ENCODE measurements at regions not wholly inside any gene's neighbourhood (a gene's known extent, or its start where the extent isn't known, plus 50 kb on each side); places are given as distances from the start of the nearest gene placed in this dataset.
A peak's percentile ranks its signal among the peaks of the same experiment; 100 is the strongest.

DNA sequence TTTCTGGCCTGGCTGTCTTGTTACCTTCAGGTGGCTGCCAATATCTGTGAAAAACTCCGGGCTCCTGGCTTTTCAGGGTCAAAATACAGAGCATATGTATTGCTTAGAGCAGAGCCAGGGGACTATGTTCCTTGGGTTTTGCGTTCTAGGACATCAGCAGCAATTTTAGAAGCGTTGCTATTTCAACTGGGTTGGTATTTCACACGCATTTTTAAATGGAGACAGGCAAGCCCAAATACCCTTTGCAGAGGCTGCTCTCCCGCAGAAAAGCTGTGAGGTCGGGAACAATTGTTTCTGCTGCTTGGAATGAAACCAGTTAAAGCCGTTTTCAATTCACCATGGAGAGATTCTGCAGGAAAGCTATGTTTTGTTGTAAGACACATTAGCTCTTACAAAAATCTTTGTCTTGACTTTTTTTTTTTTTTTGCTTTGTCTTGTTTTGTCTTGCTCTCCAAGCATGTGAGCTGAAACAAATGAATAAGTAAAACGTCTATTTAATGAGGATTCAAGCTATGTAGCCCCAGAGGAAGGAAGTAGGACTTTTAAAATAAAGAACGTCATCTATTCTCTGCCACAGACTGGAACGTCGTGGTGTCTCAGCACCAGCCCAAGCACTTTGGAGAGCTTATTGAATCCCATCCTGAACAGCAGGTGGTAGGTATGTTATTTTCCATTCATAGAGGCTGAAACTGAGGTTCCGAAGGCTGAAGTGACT, 181.0 kb upstream of the TBX3 start:
- no peak for DNase-seq

DNA sequence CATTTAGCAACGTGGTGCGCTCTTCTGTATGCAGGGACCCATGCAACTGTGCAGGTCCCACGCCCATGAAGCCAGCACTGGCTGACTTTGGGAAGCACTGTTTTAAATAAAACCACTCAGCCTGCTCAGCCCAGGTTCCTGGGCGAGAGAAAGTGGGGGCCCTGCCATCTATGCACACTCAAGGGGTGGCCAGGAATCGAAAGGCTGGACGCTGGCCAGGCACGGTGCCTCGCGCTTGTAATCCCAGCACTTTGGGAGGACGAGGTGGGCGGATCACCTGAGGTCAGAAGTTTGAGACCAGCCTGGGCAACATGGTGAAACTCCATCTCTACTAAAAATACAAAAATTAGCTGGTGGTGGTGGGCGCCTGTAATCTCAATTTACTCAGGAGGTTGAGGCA, 179.9 kb upstream of the TBX3 start:
- H3K27me3 Mint-ChIP-seq (ENCODE audit: insufficient read depth): peaks cover 4% of the 10 kb centered on the region
- TF ChIP-seq, protein P1, sequence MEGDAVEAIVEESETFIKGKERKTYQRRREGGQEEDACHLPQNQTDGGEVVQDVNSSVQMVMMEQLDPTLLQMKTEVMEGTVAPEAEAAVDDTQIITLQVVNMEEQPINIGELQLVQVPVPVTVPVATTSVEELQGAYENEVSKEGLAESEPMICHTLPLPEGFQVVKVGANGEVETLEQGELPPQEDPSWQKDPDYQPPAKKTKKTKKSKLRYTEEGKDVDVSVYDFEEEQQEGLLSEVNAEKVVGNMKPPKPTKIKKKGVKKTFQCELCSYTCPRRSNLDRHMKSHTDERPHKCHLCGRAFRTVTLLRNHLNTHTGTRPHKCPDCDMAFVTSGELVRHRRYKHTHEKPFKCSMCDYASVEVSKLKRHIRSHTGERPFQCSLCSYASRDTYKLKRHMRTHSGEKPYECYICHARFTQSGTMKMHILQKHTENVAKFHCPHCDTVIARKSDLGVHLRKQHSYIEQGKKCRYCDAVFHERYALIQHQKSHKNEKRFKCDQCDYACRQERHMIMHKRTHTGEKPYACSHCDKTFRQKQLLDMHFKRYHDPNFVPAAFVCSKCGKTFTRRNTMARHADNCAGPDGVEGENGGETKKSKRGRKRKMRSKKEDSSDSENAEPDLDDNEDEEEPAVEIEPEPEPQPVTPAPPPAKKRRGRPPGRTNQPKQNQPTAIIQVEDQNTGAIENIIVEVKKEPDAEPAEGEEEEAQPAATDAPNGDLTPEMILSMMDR (IDR thresholded peaks at IDR 0.05): no peak
- no peak for DNase-seq
- H3K27ac Mint-ChIP-seq: no peak overlapping the region
- H3K36me3 Mint-ChIP-seq (ENCODE audit: low read depth): no peaks in the 10 kb centered on the region
- H3K4me1 Mint-ChIP-seq (ENCODE audit: low read depth): peaks cover 17% of the 10 kb centered on the region
- H3K4me3 Mint-ChIP-seq: no peak overlapping the region
- H3K9me3 Mint-ChIP-seq: peaks cover 3% of the 10 kb centered on the region; the same call in 1 of the 2 replicates

More for the DNA sequence above, 181.0 kb upstream of the TBX3 start:
- H3K27me3 Mint-ChIP-seq (ENCODE audit: insufficient read depth): peaks cover 4% of the 10 kb centered on the region
- TF ChIP-seq, protein P1 (IDR thresholded peaks at IDR 0.05): no peak
- H3K4me1 Mint-ChIP-seq (ENCODE audit: low read depth): peaks cover 26% of the 10 kb centered on the region
- peak overlapping the region; percentile 24; the same call in 1 of the 2 replicates for H3K4me3 Mint-ChIP-seq
- H3K36me3 Mint-ChIP-seq (ENCODE audit: low read depth): no peaks in the 10 kb centered on the region
- H3K9me3 Mint-ChIP-seq: peaks cover 3% of the 10 kb centered on the region; the same call in 1 of the 2 replicates
- H3K27ac Mint-ChIP-seq: no peak overlapping the region

DNA sequence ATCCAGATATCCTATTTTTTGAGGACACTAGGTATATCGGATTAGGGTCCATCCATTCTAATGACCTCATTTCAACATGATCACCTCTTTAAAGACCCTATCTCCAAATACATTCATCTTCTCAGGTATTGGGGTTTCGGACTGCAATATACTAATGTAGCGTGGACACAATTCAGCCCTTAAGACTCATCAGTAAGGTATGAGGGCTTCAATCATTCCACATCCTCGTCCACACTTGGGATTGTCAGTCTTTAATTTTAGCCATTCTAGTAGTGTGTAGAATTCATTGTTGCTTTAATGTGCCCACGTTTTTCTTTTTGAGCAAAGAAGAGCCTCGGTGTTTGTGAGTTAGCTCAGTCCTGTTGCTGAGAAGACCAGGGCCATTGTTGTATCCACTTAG, 177.0 kb upstream of the TBX3 start:
- Mint-ChIP-seq H3K9me3 (peaks cover 3% of the 10 kb centered on the region; the same call in 1 of the 2 replicates), H3K27ac (no peak overlapping the region), H3K4me1 (ENCODE audit: low read depth) (peaks cover 8% of the 10 kb centered on the region; the same call in 1 of the 2 replicates), H3K27me3 (ENCODE audit: insufficient read depth) (peaks cover 7% of the 10 kb centered on the region), H3K36me3 (ENCODE audit: low read depth) (no peaks in the 10 kb centered on the region), H3K4me3 (no peak overlapping the region)
- TF ChIP-seq, protein P1 (IDR thresholded peaks at IDR 0.05): no peak
- no peak for DNase-seq

DNA sequence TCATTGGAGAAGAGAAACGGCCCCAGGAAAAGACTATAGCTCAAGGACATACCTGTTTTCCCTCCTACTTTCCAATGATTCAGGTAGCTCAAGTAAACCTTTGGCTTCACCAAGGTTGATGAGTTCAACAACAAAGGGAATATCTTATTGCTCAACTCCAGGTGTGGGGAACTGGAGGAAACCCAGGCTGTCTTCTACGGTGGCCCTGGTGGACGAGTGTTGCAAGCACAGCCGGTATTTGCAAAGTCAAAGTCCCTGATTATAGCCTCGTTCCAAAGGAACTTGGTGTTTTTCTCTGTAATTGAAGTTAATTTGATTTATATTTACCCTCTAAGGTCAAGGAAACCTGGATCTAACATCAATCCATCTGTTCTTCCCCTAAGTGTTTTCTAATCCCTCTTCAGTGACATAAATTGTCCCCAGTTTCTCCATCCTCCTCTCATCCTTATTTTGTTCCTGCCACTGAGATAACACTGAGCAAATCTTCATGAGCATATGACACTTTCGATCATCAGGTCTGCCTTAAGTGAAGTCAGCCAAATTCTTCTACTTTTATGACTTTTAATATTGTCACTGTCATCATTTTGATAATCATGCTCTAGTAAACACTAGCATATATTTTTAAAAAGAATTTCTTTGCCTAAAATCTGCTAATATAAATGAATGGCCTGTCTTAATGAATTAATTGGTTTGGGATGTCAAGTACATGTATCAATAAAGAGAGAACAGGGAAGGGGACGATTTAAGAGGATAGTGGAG, 174.6 kb upstream of the TBX3 start:
- H3K27me3 Mint-ChIP-seq (ENCODE audit: insufficient read depth): peaks cover 7% of the 10 kb centered on the region
- TF ChIP-seq, protein P1 (IDR thresholded peaks at IDR 0.05): peak; percentile 62
- DNase-seq: no peak
- H3K36me3 Mint-ChIP-seq (ENCODE audit: low read depth): peaks cover 11% of the 10 kb centered on the region; the same call in 1 of the 2 replicates
- H3K9me3 Mint-ChIP-seq: peaks cover 13% of the 10 kb centered on the region
- no peaks in the 10 kb centered on the region for H3K4me1 Mint-ChIP-seq (ENCODE audit: low read depth)
- no peak overlapping the region for H3K27ac Mint-ChIP-seq
- no peak overlapping the region for H3K4me3 Mint-ChIP-seq

DNA sequence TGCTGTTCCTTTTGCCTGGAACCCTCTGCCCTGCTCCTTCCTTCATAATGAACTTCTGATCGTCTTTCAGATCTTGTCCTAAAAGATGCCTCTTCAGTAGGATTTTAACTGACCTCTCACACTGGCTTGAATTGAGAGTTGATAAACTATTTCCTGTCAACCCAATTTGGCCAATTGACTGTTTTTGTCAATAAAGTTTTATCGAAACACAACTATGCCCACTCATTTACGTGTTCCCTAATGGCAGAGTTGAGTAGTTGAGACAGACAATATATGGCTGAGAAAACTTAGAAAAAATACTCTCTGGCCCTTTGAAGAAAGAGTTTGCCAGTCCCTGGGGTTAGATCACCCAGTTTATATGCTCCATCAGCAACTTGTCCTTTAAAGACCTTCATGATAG, 171.7 kb upstream of the TBX3 start:
- TF ChIP-seq, protein P1 (IDR thresholded peaks at IDR 0.05): no peak
- Mint-ChIP-seq H3K27ac (no peak overlapping the region), H3K4me1 (ENCODE audit: low read depth) (no peaks in the 10 kb centered on the region), H3K27me3 (ENCODE audit: insufficient read depth) (peaks cover 7% of the 10 kb centered on the region), H3K9me3 (peaks cover 10% of the 10 kb centered on the region), H3K4me3 (no peak overlapping the region), H3K36me3 (ENCODE audit: low read depth) (peaks cover 11% of the 10 kb centered on the region; the same call in 1 of the 2 replicates)
- DNase-seq: no peak
